ENCODE measurements at regions not wholly inside any gene's neighbourhood (a gene's known extent, or its start where the extent isn't known, plus 50 kb on each side); places are given as distances from the start of the nearest gene placed in this dataset.
"Not testable (repeated sequence)": the region's sequence is repeated elsewhere in the genome, so short reads cannot be mapped to it uniquely, and the experiment has no call there.

GRCh38 chr22:48639896-48640748 is 1187.6 kb downstream of the BRD1 start:
- DNase-seq (ENCODE audit: low read depth in 2 of 2): no peak

DNA sequence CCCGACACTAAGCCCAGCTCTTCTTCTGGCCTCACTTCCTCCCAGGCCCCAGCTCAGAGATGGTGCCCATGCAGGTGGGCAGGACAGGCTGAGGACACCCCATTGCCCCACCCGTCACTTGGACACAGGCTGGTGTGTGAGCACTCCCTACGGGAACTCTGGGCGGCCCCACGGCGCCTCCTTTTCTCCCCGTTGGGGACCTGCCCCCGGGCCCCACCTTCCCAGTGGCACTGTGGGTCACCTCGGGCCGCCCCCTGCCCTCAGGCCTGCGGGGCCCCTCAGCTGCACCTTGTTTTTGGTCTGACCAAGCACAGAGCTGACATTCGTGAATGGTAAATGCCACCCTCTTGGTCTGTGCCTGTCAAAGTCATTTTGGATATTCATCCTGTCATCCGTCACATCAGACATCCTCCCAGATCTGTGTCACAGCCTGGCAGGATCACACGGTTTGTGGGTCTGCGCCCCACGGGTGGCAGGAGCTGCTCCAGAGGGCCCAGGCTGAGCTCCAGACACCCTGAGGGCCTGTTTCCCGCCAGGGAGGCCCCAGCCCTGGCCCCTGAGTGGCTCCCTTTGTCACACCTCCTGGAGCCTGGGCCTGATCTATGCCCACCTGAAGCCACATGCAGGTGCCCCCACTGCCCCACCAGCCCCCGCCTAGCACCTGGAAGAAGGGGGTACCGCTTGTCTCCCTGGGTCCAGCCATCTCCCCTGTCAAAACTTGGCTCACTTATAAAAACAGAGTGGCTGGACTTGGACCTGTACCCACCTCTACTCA is 1188.5 kb downstream of the BRD1 start:
- no peak for DNase-seq (ENCODE audit: low read depth in 2 of 2)

DNA sequence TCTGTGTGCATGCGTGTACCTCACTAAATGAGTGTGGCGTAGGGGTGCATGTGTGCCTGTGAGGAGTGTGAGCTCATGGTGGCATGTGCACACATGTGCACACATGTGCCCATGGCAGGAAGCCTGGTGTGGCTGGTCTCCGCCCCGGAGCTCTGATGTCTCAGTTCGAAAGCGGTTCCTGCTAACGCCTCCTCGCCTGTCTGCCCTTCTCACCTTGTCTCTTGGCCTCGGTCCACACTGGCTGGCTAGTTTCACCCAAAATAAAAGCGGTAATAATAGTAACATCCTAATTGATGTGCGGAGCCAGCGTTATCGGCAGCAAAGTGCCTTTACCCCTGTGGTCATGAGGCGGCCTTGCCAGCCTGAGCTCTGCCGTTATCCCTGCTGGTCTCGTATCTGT is 1190.4 kb downstream of the BRD1 start:
- DNase-seq (ENCODE audit: low read depth in 2 of 2): no peak

DNA sequence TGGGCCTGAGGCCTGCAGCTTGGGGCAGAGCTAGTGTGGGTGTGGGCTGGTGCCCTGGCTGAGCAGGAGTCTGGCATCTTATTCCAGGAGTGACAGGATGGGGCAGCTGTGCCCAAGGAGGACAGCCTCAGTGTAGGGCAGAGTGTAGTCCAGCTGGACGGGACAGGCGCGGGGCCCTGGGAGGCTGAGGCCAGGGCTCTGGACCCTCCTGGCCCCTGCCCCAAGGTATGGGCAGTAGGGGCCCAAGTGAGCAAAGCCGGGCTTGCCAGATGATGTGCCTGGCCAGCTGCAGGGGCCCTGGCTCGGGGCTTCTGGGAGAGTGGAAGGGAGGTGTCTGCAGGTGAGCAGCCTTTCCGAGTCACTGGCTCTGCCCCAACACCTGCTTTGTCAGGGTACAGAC is 1190.9 kb downstream of the BRD1 start:
- no peak for DNase-seq (ENCODE audit: low read depth in 2 of 2)

DNA sequence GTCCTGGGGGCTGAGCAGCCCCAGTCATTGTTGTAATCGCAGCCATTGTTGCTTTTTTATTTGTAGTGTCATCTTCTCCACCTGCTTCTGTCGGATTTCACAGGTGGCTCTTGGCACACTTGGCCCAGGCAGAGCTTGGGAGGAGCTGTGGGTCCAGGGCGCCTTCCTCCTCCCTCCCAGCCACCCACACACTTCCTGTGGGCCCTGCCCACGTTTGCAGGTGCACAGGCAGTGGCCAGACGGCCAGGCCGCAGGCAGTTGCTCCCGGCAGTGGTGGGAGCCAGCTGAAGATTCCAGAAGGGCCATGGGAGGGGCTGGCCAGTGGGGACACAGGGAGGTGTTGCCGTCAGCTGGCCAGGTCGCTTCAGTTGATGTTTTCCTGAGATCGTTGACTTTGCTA is 1191.9 kb downstream of the BRD1 start:
- no peak for DNase-seq (ENCODE audit: low read depth in 2 of 2)

GRCh38 chr22:48635031-48635430 is 1192.6 kb downstream of the BRD1 start:
- no peak for DNase-seq (ENCODE audit: low read depth in 2 of 2)

GRCh38 chr22:48633996-48634836 is 1193.5 kb downstream of the BRD1 start:
- no peak for DNase-seq (ENCODE audit: low read depth in 2 of 2)

- DNase-seq (ENCODE audit: low read depth in 2 of 2): no peak
Observed at GRCh38 chr22:48632646-48633246, 1194.9 kb downstream of the BRD1 start.

DNA sequence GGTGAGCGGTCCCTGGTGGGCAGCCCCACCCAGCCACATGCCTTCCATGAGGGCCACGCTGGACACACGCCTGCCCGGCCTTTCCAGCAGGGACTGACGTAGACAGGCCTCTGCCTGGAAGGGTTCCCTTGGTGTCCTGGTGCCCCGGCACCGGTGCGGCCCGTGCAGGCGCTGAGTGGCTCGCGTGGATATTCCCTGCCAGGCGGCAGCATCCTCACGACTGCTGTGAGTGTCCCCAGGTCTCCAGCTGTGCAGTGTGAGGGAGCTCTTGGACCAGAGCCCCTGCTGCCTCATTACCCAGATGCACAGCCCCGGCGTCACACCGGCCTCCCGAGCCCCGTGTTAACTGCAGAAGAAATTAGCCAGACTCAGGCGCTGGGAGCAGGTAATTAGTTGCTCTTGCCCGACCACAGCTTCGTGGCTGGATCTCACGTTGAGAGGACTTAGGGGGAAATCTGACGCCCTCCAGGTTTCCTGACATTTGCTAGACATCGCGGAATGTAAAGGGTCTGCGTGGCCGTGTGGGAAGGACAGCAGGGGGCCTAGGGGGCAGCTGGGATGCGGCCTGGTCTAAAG is 1196.3 kb downstream of the BRD1 start:
- no peak for DNase-seq (ENCODE audit: low read depth in 2 of 2)

DNA sequence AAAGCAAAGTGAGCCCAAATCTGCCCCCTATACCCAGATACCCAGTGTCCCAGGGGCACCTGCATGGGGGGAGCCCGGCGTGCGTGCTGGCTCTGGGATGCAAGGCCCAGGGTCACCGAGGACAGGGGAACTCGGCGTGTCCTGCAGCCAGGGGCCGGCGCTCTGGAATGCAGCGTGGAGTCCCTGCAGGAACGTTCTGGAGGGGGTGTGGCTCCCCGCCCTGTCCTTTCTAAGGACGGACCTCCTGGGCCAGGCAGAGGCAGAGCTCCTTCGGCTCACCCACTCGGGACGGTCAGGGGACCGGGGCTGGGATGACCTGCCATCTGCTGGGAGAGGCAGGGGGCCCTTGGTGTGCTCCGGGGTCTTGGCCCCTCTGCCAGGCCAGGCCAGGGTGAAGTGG is 1196.8 kb downstream of the BRD1 start:
- no peak for DNase-seq (ENCODE audit: low read depth in 2 of 2)

DNA sequence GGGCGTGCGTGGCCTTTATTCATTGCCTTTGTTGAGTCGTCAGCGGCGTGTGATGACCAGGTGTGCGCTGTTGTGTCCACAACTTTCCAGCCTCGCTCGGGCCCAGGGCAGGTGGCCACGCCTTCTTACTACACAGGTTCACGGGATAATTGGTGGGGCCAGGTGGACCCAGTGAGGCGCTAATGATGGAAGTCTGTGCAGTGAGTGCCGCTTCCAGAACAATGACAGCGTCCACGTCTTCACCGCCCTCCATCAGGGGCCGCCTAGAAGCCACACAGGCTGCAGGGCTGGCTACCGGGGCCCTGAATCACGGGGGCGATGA is 1197.3 kb downstream of the BRD1 start:
- no peak for DNase-seq (ENCODE audit: low read depth in 2 of 2)

GRCh38 chr22:48629631-48630432 is 1197.8 kb downstream of the BRD1 start:
- DNase-seq (ENCODE audit: low read depth in 2 of 2): no peak

GRCh38 chr22:48628891-48629543 is 1198.7 kb downstream of the BRD1 start:
- no peak for DNase-seq (ENCODE audit: low read depth in 2 of 2)

- no peak for DNase-seq (ENCODE audit: low read depth in 2 of 2)
Observed at GRCh38 chr22:48627966-48628365, 1199.7 kb downstream of the BRD1 start.

- DNase-seq (ENCODE audit: low read depth in 2 of 2): no peak
Observed at GRCh38 chr22:48627203-48627602, 1200.5 kb downstream of the BRD1 start.

- no peak for DNase-seq (ENCODE audit: low read depth in 2 of 2)
Observed at GRCh38 chr22:48624401-48624800, 1203.3 kb downstream of the BRD1 start.

DNA sequence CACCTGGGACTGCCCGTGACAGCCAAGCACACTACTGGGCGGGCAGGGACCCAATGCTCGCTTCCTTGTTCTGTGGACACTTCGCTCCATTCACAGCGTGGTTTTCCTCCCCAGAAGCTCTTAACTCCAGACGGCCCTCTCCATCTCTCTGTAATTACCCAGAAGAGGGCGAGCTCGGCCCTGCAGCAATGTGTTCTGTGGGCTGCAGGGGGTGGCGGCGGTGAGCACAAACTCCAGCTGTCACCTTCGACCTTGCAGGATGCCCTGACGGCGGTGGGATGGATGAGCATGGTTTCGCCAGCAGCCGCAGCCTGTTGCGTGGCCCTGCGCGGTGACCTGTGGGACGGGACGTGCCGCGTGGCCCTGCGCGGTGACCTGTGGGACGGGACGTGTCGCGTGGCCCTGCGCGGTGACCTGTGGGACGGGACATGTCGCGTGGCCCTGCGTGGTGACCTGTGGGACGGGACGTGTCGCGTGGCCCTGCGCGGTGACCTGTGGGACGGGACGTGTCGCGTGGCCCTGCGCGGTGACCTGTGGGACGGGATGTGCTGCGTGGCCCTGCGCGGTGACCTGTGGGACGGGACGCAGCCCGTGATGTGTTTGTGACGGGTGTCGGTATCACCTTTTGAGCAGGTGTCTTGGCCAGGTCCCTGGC is 1204.7 kb downstream of the BRD1 start:
- no peak for DNase-seq (ENCODE audit: low read depth in 2 of 2)

- no peak for DNase-seq (ENCODE audit: low read depth in 2 of 2)
Observed at GRCh38 chr22:48621085-48621484, 1206.6 kb downstream of the BRD1 start.

- not testable (repeated sequence) for DNase-seq (ENCODE audit: low read depth in 2 of 2)
Observed at GRCh38 chr22:48620460-48620859, 1207.2 kb downstream of the BRD1 start.
